Embryonic facial prominence (tissue), 1 donor: ENCODE measurements at regions not wholly inside any gene's neighbourhood (a gene's known extent, or its start where the extent isn't known, plus 50 kb on each side); places are given as distances from the start of the nearest gene placed in this dataset.

Source experiments
- DNase-seq: peaks from one replicate; pipeline ENCODE4 v3.0.0-alpha.2; 2016; ENCODE audit errors: extremely low spot score

- DNase-seq = no peak
Measured at GRCh38 chr16:65519402-65519801, 397.5 kb upstream of the CDH11 start.

GRCh38 chr16:65515193-65515592 lies 393.3 kb upstream of the CDH11 start:
- no peak for DNase-seq

GRCh38 chr16:65510850-65511249 lies 389.0 kb upstream of the CDH11 start:
- no peak for DNase-seq

- DNase-seq = no peak
Measured at GRCh38 chr16:65510241-65510640, 388.4 kb upstream of the CDH11 start.

- no peak for DNase-seq
Measured at GRCh38 chr16:65509172-65509571, 387.3 kb upstream of the CDH11 start.

GRCh38 chr16:65500919-65501318 lies 379.1 kb upstream of the CDH11 start:
- DNase-seq = no peak

- DNase-seq = no peak
Measured at GRCh38 chr16:65500007-65500406, 378.1 kb upstream of the CDH11 start.

- no peak for DNase-seq
Measured at GRCh38 chr16:65499566-65499965, 377.7 kb upstream of the CDH11 start.

- DNase-seq = no peak
Measured at GRCh38 chr16:65497571-65497970, 375.7 kb upstream of the CDH11 start.

GRCh38 chr16:65495106-65495505 lies 373.2 kb upstream of the CDH11 start:
- DNase-seq = no peak

- DNase-seq = no peak
Measured at GRCh38 chr16:65494609-65495008, 372.7 kb upstream of the CDH11 start.

GRCh38 chr16:65494080-65494479 lies 372.2 kb upstream of the CDH11 start:
- no peak for DNase-seq

GRCh38 chr16:65490286-65490685 lies 368.4 kb upstream of the CDH11 start:
- no peak for DNase-seq

GRCh38 chr16:65489531-65490023 lies 367.7 kb upstream of the CDH11 start:
- DNase-seq = no peak

GRCh38 chr16:65487231-65487630 lies 365.4 kb upstream of the CDH11 start:
- no peak for DNase-seq

- DNase-seq = no peak
Measured at GRCh38 chr16:65481956-65482355, 360.1 kb upstream of the CDH11 start.

- DNase-seq = no peak
Measured at GRCh38 chr16:65480281-65481091, 358.6 kb upstream of the CDH11 start.

GRCh38 chr16:65476448-65476955 lies 354.6 kb upstream of the CDH11 start:
- no peak for DNase-seq

- DNase-seq = no peak
Measured at GRCh38 chr16:65473699-65474098, 351.8 kb upstream of the CDH11 start.

- DNase-seq = no peak
Measured at GRCh38 chr16:65469116-65469515, 347.3 kb upstream of the CDH11 start.

- DNase-seq = no peak
Measured at GRCh38 chr16:65468133-65468532, 346.3 kb upstream of the CDH11 start.

- DNase-seq = no peak
Measured at GRCh38 chr16:65463652-65464260, 341.9 kb upstream of the CDH11 start.

GRCh38 chr16:65457084-65457483 lies 335.2 kb upstream of the CDH11 start:
- no peak for DNase-seq
